HG02870 (cell line): ENCODE measurements at regions not wholly inside any gene's neighbourhood (a gene's known extent, or its start where the extent isn't known, plus 50 kb on each side); places are given as distances from the start of the nearest gene placed in this dataset.
"Not testable (repeated sequence)": the region's sequence is repeated elsewhere in the genome, so short reads cannot be mapped to it uniquely, and the experiment has no call there.

ENCODE experiments used
- ATAC-seq: cut with Tn5 transposase; IDR thresholded peaks from one replicate; pipeline ENCODE4 v1.9.1; 2021; ENCODE audit warnings: mild to moderate bottlenecking, moderate library complexity; ENCODE audit not compliant: unreplicated experiment

DNA sequence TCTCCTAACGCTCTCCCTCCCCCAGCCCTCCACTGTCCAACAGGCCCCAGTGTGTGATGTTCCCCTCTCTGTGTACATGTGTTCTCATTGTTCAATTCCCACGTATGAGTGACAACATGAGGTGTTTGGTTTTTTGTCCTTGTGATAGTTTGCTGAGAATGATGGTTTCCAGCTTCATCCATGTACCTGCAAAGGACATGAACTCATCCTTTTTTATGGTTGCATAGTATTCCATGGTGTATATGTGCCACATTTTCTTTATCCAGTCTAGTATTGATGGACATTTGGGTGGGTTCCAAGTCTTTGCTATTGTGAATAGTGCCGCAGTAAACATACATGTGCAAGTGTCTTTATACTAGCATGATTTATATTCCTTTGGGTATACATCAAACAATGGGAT is 347.4 kb downstream of the MAGEE1 start:
- not testable (repeated sequence) for ATAC-seq

- ATAC-seq: no peak
Measured at GRCh38 chrX:76796311-76796710, 368.8 kb downstream of the MAGEE1 start.

GRCh38 chrX:76802708-76803107 is 375.2 kb downstream of the MAGEE1 start:
- no peak for ATAC-seq

GRCh38 chrX:76815754-76816153 is 388.2 kb downstream of the MAGEE1 start:
- no peak for ATAC-seq

DNA sequence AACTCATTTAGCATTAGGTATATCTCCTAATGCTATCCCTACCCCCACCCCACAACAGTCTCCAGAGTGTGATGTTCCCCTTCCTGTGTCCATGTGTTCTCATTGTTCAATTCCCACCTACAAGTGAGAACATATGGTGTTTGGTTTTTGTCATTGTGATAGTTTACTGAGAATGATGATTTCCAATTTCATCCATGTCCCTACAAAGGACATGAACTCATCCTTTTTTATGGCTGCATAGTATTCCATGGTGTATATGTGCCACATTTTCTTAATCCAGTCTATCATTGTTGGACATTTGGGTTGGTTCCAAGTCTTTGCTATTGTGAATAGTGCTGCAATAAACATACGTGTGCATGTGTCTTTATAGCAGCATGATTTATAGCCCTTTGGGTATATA is 389.8 kb downstream of the MAGEE1 start:
- not testable (repeated sequence) for ATAC-seq

GRCh38 chrX:76821276-76821675 is 393.8 kb downstream of the MAGEE1 start:
- ATAC-seq: no peak

DNA sequence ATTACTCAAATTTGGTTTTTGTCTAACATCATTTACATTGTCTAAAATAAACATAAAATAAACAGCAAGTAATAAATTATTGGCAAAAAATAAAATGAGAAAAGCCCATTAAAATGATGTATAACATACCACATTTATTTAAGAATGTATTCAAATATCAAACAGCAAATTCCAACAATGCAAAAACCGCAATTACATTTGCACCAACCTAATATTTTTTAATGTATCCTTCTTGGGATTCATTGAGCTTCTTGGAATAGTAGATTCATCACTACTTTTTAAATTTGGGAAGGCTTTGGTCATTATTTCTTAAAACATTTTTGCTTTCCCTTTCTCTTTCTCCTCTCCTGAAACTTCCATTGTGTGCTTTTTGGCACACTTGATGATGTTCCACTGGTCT is 400.2 kb downstream of the MAGEE1 start:
- no peak for ATAC-seq

- not testable (repeated sequence) for ATAC-seq
Measured at GRCh38 chrX:76840902-76841301, 413.4 kb downstream of the MAGEE1 start.

DNA sequence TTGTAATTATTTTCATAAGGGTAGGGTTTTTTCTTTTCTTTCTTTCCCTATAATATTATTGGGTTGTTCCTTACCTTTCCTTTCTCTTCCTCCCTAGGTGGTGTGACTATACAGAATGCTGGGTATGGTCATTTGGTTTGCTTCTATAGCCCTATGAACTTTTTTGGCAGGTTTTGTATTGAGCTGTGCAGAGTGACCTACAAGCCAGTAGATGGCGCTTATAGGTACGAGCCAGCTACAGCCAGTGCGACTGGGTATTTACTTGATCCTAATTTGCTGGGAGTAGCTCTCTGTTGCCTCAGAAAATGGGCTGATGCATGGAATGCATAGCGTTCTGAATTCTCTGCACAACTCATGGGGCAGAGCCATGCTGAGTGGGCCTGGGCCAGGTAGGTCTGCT is 423.3 kb downstream of the MAGEE1 start:
- no peak for ATAC-seq

GRCh38 chrX:76862509-76862908 is 435.0 kb downstream of the MAGEE1 start:
- no peak for ATAC-seq

GRCh38 chrX:76893930-76894329 is 466.4 kb downstream of the MAGEE1 start:
- no peak for ATAC-seq

DNA sequence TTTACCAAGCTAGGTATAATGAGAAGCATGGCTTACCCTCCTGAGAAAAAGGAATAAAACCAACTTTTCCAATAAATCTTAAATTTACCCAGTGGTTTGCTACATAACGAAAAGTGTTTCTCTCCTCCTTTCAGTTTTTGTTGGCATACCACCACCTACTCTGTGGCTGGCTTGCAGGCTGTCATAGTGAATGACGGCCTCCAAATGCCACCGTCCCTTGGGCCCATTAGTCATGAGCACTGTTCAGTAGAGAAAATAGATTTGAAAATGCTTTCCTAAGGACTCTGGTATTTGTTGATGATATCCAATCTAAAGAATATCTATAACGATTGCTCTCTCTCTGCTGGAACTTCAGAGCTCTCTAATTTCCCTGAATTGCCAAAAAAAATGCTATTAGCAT is 488.3 kb downstream of the MAGEE1 start:
- no peak for ATAC-seq

- ATAC-seq: no peak
Measured at GRCh38 chrX:76918033-76918432, 490.5 kb downstream of the MAGEE1 start.

DNA sequence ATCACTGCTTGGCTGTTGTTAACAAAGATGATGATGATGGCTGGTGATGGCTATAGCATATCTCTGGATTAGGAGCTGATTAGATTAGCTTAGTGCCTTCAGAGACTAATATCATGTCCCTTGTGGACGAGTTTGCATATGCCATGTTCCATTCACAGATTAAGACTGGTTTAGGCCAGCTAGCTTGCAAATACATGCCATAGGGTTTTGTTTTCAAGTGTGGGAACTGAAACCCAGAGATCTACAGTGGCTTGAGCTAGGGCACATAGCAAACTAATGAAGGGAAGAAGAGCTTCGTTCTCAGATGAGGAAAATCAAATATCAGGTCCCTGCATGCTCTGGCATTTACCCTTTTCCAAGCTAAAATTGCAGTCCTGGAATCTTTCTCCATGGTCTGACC is 492.3 kb downstream of the MAGEE1 start:
- ATAC-seq: no peak

GRCh38 chrX:76920607-76921006 is 493.1 kb downstream of the MAGEE1 start:
- ATAC-seq: no peak

GRCh38 chrX:76921176-76921575 is 493.7 kb downstream of the MAGEE1 start:
- ATAC-seq: no peak

- ATAC-seq: no peak
Measured at GRCh38 chrX:76922100-76922499, 494.6 kb downstream of the MAGEE1 start.

- not testable (repeated sequence) for ATAC-seq
Measured at GRCh38 chrX:76924616-76925015, 497.1 kb downstream of the MAGEE1 start.

- no peak for ATAC-seq
Measured at GRCh38 chrX:76931518-76931917, 504.0 kb downstream of the MAGEE1 start.

DNA sequence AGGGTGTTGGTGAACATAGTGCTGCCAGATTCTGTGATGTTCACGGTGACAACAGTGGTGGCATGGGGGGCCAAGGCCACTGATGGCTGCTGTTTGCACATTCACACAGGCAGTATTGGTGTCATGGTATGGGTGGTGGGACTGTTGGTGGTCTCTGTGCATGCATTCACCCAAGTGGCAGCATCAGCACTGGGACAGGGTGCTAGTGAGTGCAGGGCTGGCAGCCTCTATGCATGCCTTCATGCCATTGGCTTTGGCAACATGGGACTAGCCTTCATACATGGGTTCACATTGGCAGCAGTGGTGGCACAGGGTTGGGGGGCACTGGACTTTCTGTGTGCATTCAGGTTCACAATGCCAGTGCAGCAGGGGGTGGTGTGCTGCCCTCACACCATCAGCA is 489.7 kb upstream of the FGF16 start:
- no peak for ATAC-seq

GRCh38 chrX:76971393-76972376 is 475.5 kb upstream of the FGF16 start:
- peak; percentile 70 for ATAC-seq

- ATAC-seq: no peak
Measured at GRCh38 chrX:76977452-76977851, 469.7 kb upstream of the FGF16 start.

- no peak for ATAC-seq
Measured at GRCh38 chrX:76987381-76987780, 459.8 kb upstream of the FGF16 start.
